ENCODE measurements at regions not wholly inside any gene's neighbourhood (a gene's known extent, or its start where the extent isn't known, plus 50 kb on each side); places are given as distances from the start of the nearest gene placed in this dataset.
"Not testable (repeated sequence)": the region's sequence is repeated elsewhere in the genome, so short reads cannot be mapped to it uniquely, and the experiment has no call there.

GRCh38 chr6:125414507-125414906, 112.7 kb upstream of the HDDC2 start:
- in situ Hi-C loops (cut with HindIII; ENCODE audit: low pct_unique_long_range_greater_than_20kb, low sequenced_read_pairs) = no loop called here

GRCh38 chr6:125415913-125416312, 114.1 kb upstream of the HDDC2 start:
- no peak for DNase-seq (ENCODE audit: low read depth)

More at GRCh38 chr6:125414507-125414906, 112.7 kb upstream of the HDDC2 start:
- no peak for DNase-seq (ENCODE audit: low read depth)

GRCh38 chr6:125421836-125422235, 120.1 kb upstream of the HDDC2 start:
- DNase-seq (ENCODE audit: low read depth) = peak; percentile 74
- in situ Hi-C loops (cut with HindIII; ENCODE audit: low pct_unique_long_range_greater_than_20kb, low sequenced_read_pairs) = no loop called here

More at GRCh38 chr6:125415913-125416312, 114.1 kb upstream of the HDDC2 start:
- in situ Hi-C loops (cut with HindIII; ENCODE audit: low pct_unique_long_range_greater_than_20kb, low sequenced_read_pairs) = no loop called here

GRCh38 chr6:125423047-125423446, 121.3 kb upstream of the HDDC2 start:
- in situ Hi-C loops (cut with HindIII; ENCODE audit: low pct_unique_long_range_greater_than_20kb, low sequenced_read_pairs) = no loop called here
- DNase-seq (ENCODE audit: low read depth) = no peak

- in situ Hi-C loops (cut with HindIII; ENCODE audit: low pct_unique_long_range_greater_than_20kb, low sequenced_read_pairs) = no loop called here
- no peak for DNase-seq (ENCODE audit: low read depth)
These were observed 130.2 kb upstream of the HDDC2 start for GRCh38 chr6:125431971-125432370.

GRCh38 chr6:125432963-125433362, 131.2 kb upstream of the HDDC2 start:
- no peak for DNase-seq (ENCODE audit: low read depth)
- in situ Hi-C loops (cut with HindIII; ENCODE audit: low pct_unique_long_range_greater_than_20kb, low sequenced_read_pairs) = no loop called here

- DNase-seq (ENCODE audit: low read depth) = no peak
- in situ Hi-C loops (cut with HindIII; ENCODE audit: low pct_unique_long_range_greater_than_20kb, low sequenced_read_pairs) = no loop called here
These were observed 133.0 kb upstream of the HDDC2 start for GRCh38 chr6:125434760-125435159.

- DNase-seq (ENCODE audit: low read depth) = no peak
These were observed 137.7 kb upstream of the HDDC2 start for GRCh38 chr6:125439512-125439911.

GRCh38 chr6:125444006-125444923, 142.5 kb upstream of the HDDC2 start:
- DNase-seq (ENCODE audit: low read depth) = no peak
- in situ Hi-C loops (cut with HindIII; ENCODE audit: low pct_unique_long_range_greater_than_20kb, low sequenced_read_pairs) = no loop called here

More at GRCh38 chr6:125439512-125439911, 137.7 kb upstream of the HDDC2 start:
- in situ Hi-C loops (cut with HindIII; ENCODE audit: low pct_unique_long_range_greater_than_20kb, low sequenced_read_pairs) = no loop called here

GRCh38 chr6:125445054-125445453, 143.3 kb upstream of the HDDC2 start:
- in situ Hi-C loops (cut with HindIII; ENCODE audit: low pct_unique_long_range_greater_than_20kb, low sequenced_read_pairs) = no loop called here
- no peak for DNase-seq (ENCODE audit: low read depth)

GRCh38 chr6:125446011-125446410, 144.2 kb upstream of the HDDC2 start:
- in situ Hi-C loops (cut with HindIII; ENCODE audit: low pct_unique_long_range_greater_than_20kb, low sequenced_read_pairs) = no loop called here
- DNase-seq (ENCODE audit: low read depth) = no peak

GRCh38 chr6:125451750-125452149, 150.0 kb upstream of the HDDC2 start:
- in situ Hi-C loops (cut with HindIII; ENCODE audit: low pct_unique_long_range_greater_than_20kb, low sequenced_read_pairs) = no loop called here

GRCh38 chr6:125453516-125453915, 151.7 kb upstream of the HDDC2 start:
- in situ Hi-C loops (cut with HindIII; ENCODE audit: low pct_unique_long_range_greater_than_20kb, low sequenced_read_pairs) = no loop called here
- peak; percentile 9 for DNase-seq (ENCODE audit: low read depth)

More at GRCh38 chr6:125451750-125452149, 150.0 kb upstream of the HDDC2 start:
- no peak for DNase-seq (ENCODE audit: low read depth)

- no peak for DNase-seq (ENCODE audit: low read depth)
- in situ Hi-C loops (cut with HindIII; ENCODE audit: low pct_unique_long_range_greater_than_20kb, low sequenced_read_pairs) = no loop called here
These were observed 152.6 kb upstream of the HDDC2 start for GRCh38 chr6:125454351-125454750.

- in situ Hi-C loops (cut with HindIII; ENCODE audit: low pct_unique_long_range_greater_than_20kb, low sequenced_read_pairs) = not testable (repeated sequence)
These were observed 156.7 kb upstream of the HDDC2 start for GRCh38 chr6:125458493-125458892.

GRCh38 chr6:125465332-125465731, 163.6 kb upstream of the HDDC2 start:
- in situ Hi-C loops (cut with HindIII; ENCODE audit: low pct_unique_long_range_greater_than_20kb, low sequenced_read_pairs); DNase-seq (ENCODE audit: low read depth): not testable (repeated sequence)

More at GRCh38 chr6:125458493-125458892, 156.7 kb upstream of the HDDC2 start:
- DNase-seq (ENCODE audit: low read depth) = not testable (repeated sequence)

GRCh38 chr6:125469915-125470314, 168.1 kb upstream of the HDDC2 start:
- no peak for DNase-seq (ENCODE audit: low read depth)
- in situ Hi-C loops (cut with HindIII; ENCODE audit: low pct_unique_long_range_greater_than_20kb, low sequenced_read_pairs) = no loop called here

- no peak for DNase-seq (ENCODE audit: low read depth)
- in situ Hi-C loops (cut with HindIII; ENCODE audit: low pct_unique_long_range_greater_than_20kb, low sequenced_read_pairs) = no loop called here
These were observed 169.9 kb upstream of the HDDC2 start for GRCh38 chr6:125471667-125472066.

- DNase-seq (ENCODE audit: low read depth) = no peak
- in situ Hi-C loops (cut with HindIII; ENCODE audit: low pct_unique_long_range_greater_than_20kb, low sequenced_read_pairs) = no loop called here
These were observed 172.3 kb upstream of the HDDC2 start for GRCh38 chr6:125474061-125474460.

GRCh38 chr6:125477156-125477555, 175.4 kb upstream of the HDDC2 start:
- in situ Hi-C loops (cut with HindIII; ENCODE audit: low pct_unique_long_range_greater_than_20kb, low sequenced_read_pairs) = no loop called here
- no peak for DNase-seq (ENCODE audit: low read depth)

Data from Caki2 (cell line).